ENCODE measurements at regions not wholly inside any gene's neighbourhood (a gene's known extent, or its start where the extent isn't known, plus 50 kb on each side); places are given as distances from the start of the nearest gene placed in this dataset.

- Histone ChIP-seq H3K4me3 (ENCODE audit: low read length) (no peak overlapping the region), H3K27ac (ENCODE audit: low read length) (no peak overlapping the region), H3K9me2 (ENCODE audit: insufficient read depth, low read length) (no peaks in the 10 kb centered on the region), H3K9ac (ENCODE audit: low read length) (no peak overlapping the region), H3K27me3 (ENCODE audit: insufficient read depth, low read depth, low read length) (no peaks in the 10 kb centered on the region), H4K20me1 (ENCODE audit: insufficient read depth) (no peaks in the 10 kb centered on the region), H3K36me3 (ENCODE audit: insufficient read depth, low read length) (no peaks in the 10 kb centered on the region), H3K79me2 (replicated peaks; ENCODE audit: insufficient read depth, low read length) (no peaks in the 10 kb centered on the region), H3F3A (ENCODE audit: insufficient read depth, low read length, poor library complexity, severe bottlenecking) (no peaks in the 10 kb centered on the region), H2AFZ (ENCODE audit: low read depth, low read length) (no peak overlapping the region), H3K4me2 (ENCODE audit: low read length) (no peak overlapping the region), H3K9me3 (ENCODE audit: low read length) (no peaks in the 10 kb centered on the region)
- no peak for TF ChIP-seq EZH2 (IDR thresholded peaks at IDR 0.05; ENCODE audit: borderline replicate concordance, insufficient read depth, low read length, poor library complexity, severe bottlenecking)
Measured at GRCh38 chr18:46301081-46301480, 196.9 kb downstream of the HAUS1 start.

DNA sequence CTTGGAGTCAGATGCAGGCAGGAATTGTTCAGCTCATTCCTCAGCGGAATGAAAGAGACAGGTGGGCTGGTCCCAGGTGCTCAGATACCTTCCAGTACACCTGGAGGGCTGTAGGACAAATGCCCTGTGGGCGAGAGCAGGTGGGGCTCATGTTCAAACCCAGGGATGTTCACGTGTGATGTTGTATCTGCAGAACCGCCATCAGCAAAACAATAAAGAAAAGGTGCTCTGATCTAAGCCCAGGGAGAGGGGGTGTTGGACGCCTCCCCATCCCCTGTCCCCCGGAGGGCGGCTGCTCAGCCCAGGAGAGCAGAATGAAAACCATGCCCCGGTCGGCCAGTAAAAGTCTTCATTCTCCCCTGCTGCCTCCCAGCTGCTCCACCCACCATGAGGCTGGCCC lies 197.4 kb downstream of the HAUS1 start:
- Histone ChIP-seq H3K9me3 (ENCODE audit: low read length) (no peaks in the 10 kb centered on the region), H4K20me1 (ENCODE audit: insufficient read depth) (no peaks in the 10 kb centered on the region), H3K9me2 (ENCODE audit: insufficient read depth, low read length) (no peaks in the 10 kb centered on the region), H2AFZ (ENCODE audit: low read depth, low read length) (no peak overlapping the region), H3K4me2 (ENCODE audit: low read length) (no peak overlapping the region), H3K9ac (ENCODE audit: low read length) (no peak overlapping the region), H3K79me2 (replicated peaks; ENCODE audit: insufficient read depth, low read length) (no peaks in the 10 kb centered on the region), H3K36me3 (ENCODE audit: insufficient read depth, low read length) (no peaks in the 10 kb centered on the region), H3K27me3 (ENCODE audit: insufficient read depth, low read depth, low read length) (no peaks in the 10 kb centered on the region), H3K27ac (ENCODE audit: low read length) (no peak overlapping the region), H3F3A (ENCODE audit: insufficient read depth, low read length, poor library complexity, severe bottlenecking) (no peaks in the 10 kb centered on the region), H3K4me3 (ENCODE audit: low read length) (no peak overlapping the region)
- TF ChIP-seq EP300 (conservative IDR thresholded peaks at IDR 0.05; ENCODE audit: poor library complexity, severe bottlenecking) (no peak), MXI1 (conservative IDR thresholded peaks at IDR 0.05; ENCODE audit: poor library complexity, severe bottlenecking) (no peak), SMC3 (conservative IDR thresholded peaks at IDR 0.05; ENCODE audit: poor library complexity) (no peak), CTCF (IDR thresholded peaks at IDR 0.05; ENCODE audit: poor library complexity, severe bottlenecking) (no peak), TAF1 (IDR thresholded peaks at IDR 0.05; ENCODE audit: low read depth) (no peak), EZH2 (IDR thresholded peaks at IDR 0.05; ENCODE audit: borderline replicate concordance, insufficient read depth, low read length, poor library complexity, severe bottlenecking) (no peak), POLR2AphosphoS5 (IDR thresholded peaks at IDR 0.05) (no peak), RAD21 (conservative IDR thresholded peaks at IDR 0.05) (no peak)
- TF ChIP-seq, protein P1, sequence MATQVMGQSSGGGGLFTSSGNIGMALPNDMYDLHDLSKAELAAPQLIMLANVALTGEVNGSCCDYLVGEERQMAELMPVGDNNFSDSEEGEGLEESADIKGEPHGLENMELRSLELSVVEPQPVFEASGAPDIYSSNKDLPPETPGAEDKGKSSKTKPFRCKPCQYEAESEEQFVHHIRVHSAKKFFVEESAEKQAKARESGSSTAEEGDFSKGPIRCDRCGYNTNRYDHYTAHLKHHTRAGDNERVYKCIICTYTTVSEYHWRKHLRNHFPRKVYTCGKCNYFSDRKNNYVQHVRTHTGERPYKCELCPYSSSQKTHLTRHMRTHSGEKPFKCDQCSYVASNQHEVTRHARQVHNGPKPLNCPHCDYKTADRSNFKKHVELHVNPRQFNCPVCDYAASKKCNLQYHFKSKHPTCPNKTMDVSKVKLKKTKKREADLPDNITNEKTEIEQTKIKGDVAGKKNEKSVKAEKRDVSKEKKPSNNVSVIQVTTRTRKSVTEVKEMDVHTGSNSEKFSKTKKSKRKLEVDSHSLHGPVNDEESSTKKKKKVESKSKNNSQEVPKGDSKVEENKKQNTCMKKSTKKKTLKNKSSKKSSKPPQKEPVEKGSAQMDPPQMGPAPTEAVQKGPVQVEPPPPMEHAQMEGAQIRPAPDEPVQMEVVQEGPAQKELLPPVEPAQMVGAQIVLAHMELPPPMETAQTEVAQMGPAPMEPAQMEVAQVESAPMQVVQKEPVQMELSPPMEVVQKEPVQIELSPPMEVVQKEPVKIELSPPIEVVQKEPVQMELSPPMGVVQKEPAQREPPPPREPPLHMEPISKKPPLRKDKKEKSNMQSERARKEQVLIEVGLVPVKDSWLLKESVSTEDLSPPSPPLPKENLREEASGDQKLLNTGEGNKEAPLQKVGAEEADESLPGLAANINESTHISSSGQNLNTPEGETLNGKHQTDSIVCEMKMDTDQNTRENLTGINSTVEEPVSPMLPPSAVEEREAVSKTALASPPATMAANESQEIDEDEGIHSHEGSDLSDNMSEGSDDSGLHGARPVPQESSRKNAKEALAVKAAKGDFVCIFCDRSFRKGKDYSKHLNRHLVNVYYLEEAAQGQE (IDR thresholded peaks at IDR 0.05; ENCODE audit: borderline replicate concordance): no peak

Measured in neural cell (in vitro differentiated cells).